Kidney (tissue), 13 donors: ENCODE measurements at regions not wholly inside any gene's neighbourhood (a gene's known extent, or its start where the extent isn't known, plus 50 kb on each side); places are given as distances from the start of the nearest gene placed in this dataset.

ENCODE experiments used
- DNase-seq, 5 donors: peaks; one replicate each; pipeline ENCODE4 v3.0.0-alpha.2; 2013 to 2020
- FAIRE-seq: peaks from 2 replicates; lab custom pipeline; 2012; peaks lifted over from hg19 to GRCh38; lab: Jason Lieb, UNC
- H3K27ac ChIP-seq, 2 donors: one replicate each; pipeline ENCODE4 v1.7.0; 2013; ENCODE audit warnings: low read depth in 2 of 2, low read length in 2 of 2, inconsistent platforms in 1 of 2
- H3K27me3 ChIP-seq: one replicate; pipeline ENCODE4 v1.7.1; 2013; ENCODE audit warnings: low read length, inconsistent platforms; ENCODE audit not compliant: control insufficient read depth, insufficient read depth
- H3K36me3 ChIP-seq, 3 donors: one replicate each; pipeline versions ENCODE4 v1.7.0 to v1.7.1; 2013; ENCODE audit warnings: low read length in 3 of 3, control low read depth in 1 of 3, inconsistent platforms in 1 of 3; ENCODE audit not compliant: insufficient read depth in 3 of 3, control insufficient read depth in 2 of 3
- H3K4me1 ChIP-seq, 3 donors: one replicate each; pipeline versions ENCODE4 v1.7.0 to v1.7.1; 2013; ENCODE audit warnings: low read length in 3 of 3, inconsistent platforms in 1 of 3, low read depth in 1 of 3; ENCODE audit not compliant: control insufficient read depth in 2 of 3, insufficient read depth in 2 of 3
- H3K4me3 ChIP-seq, 3 donors: one replicate each; pipeline versions ENCODE4 v1.7.0 to v1.8.1; 2013; ENCODE audit warnings: low read length in 3 of 3, control low read depth in 1 of 3, inconsistent platforms in 1 of 3
- H3K9ac ChIP-seq, 3 donors: one replicate each; pipeline versions ENCODE4 v1.7.0 to v1.7.1; 2013; ENCODE audit warnings: low read length in 3 of 3, control low read depth in 1 of 3, inconsistent platforms in 1 of 3
- H3K9me3 ChIP-seq, 3 donors: one replicate each; pipeline versions ENCODE4 v1.7.0 to v1.7.1; 2013; ENCODE audit warnings: low read length in 3 of 3, control low read depth in 1 of 3, inconsistent platforms in 1 of 3; ENCODE audit not compliant: control insufficient read depth in 2 of 3, insufficient read depth in 1 of 3
- intact Hi-C: fragments of 100-400 bp; cut with DNase I; formaldehyde crosslinking; loops from one replicate; pipeline ENCODE4 v1.11.1; 2022
- TF ChIP-seq, protein P1 (sequence below): IDR thresholded peaks from 3 replicates; pipeline ENCODE4 v1.5.1; 2012; ENCODE audit warnings: mild to moderate bottlenecking, moderate library complexity, borderline replicate concordance; ENCODE audit not compliant: insufficient read depth; ENCODE audit errors: extremely low read depth
- donor health status: control.
- donor health status: control.
- donor health status: control.
- donor health status: control.
- donor health status: control.
- donor health status: DM: yes; HTN: yes; CAD: no.
- donor health status: Normal renal cell carcinoma (clear cell type).

- no peak overlapping the region for H3K9ac ChIP-seq
- FAIRE-seq: no peak
- H3K4me1 ChIP-seq: no peaks in the 10 kb centered on the region
- H3K27ac ChIP-seq: no peak overlapping the region
- peak in 1 of 5 donors; percentile 7 for DNase-seq
- no peaks in the 10 kb centered on the region for H3K36me3 ChIP-seq
- no peaks in the 10 kb centered on the region for H3K27me3 ChIP-seq
- intact Hi-C loops: no loop called here
- no peak overlapping the region for H3K4me3 ChIP-seq
- TF ChIP-seq, protein P1, sequence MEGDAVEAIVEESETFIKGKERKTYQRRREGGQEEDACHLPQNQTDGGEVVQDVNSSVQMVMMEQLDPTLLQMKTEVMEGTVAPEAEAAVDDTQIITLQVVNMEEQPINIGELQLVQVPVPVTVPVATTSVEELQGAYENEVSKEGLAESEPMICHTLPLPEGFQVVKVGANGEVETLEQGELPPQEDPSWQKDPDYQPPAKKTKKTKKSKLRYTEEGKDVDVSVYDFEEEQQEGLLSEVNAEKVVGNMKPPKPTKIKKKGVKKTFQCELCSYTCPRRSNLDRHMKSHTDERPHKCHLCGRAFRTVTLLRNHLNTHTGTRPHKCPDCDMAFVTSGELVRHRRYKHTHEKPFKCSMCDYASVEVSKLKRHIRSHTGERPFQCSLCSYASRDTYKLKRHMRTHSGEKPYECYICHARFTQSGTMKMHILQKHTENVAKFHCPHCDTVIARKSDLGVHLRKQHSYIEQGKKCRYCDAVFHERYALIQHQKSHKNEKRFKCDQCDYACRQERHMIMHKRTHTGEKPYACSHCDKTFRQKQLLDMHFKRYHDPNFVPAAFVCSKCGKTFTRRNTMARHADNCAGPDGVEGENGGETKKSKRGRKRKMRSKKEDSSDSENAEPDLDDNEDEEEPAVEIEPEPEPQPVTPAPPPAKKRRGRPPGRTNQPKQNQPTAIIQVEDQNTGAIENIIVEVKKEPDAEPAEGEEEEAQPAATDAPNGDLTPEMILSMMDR: no peak
- H3K9me3 ChIP-seq: no peaks in the 10 kb centered on the region
These were observed 224.9 kb downstream of the MAT2B start for GRCh38 chr5:163730206-163730756.

DNA sequence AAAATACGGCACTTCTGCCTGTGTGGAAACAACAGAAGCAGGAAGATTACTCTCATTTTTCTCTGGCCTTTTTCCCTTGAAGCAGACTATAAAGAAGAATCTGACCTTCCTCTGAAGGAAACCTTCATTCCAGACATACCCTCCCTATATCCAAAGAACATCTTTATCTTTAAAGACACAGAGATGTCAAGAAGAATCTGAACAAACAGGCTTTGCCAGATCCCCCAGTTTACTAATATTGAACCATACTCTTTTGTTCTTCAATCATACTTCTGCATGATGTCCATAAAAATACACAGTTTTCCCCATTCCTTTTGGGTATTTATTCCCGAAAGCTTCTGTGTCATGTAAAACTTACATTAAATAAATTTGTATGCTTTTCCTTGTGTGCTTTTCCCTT, 225.8 kb downstream of the MAT2B start:
- TF ChIP-seq, protein P1: no peak
- H3K4me3 ChIP-seq: no peak overlapping the region
- DNase-seq (no peak), FAIRE-seq (no peak)
- no peak overlapping the region for H3K27ac ChIP-seq
- no peak overlapping the region for H3K9ac ChIP-seq
- no peaks in the 10 kb centered on the region for H3K36me3 ChIP-seq
- no peaks in the 10 kb centered on the region for H3K27me3 ChIP-seq
- no peaks in the 10 kb centered on the region for H3K9me3 ChIP-seq
- intact Hi-C loops: no loop called here
- no peaks in the 10 kb centered on the region for H3K4me1 ChIP-seq

- Histone ChIP-seq H3K4me3 (no peak overlapping the region), H3K9ac (no peak overlapping the region), H3K9me3 (no peaks in the 10 kb centered on the region), H3K27me3 (no peaks in the 10 kb centered on the region), H3K4me1 (no peaks in the 10 kb centered on the region), H3K36me3 (no peaks in the 10 kb centered on the region), H3K27ac (no peak overlapping the region)
- TF ChIP-seq, protein P1: no peak
- FAIRE-seq (no peak), DNase-seq (no peak)
- intact Hi-C loops: no loop called here
These were observed 229.7 kb downstream of the MAT2B start for GRCh38 chr5:163735069-163735468.

DNA sequence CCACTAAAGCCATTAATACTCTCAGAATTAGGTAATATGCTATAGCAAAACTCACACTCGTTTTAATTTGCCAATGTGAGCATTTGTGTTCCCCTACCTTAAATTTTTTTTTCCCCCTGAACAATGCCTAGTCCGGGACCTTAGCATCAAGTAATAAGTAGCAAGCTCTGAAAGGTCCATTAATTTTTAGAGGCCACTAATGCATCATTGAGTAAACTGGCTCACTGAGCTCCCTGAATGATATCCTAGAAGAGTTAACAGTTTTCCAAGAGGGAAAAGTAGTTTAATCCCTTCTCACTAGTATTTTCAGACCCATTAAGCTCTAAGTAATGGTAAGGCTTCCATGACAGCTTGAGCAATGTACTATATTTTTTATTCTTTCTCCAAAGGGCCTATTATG, 242.2 kb downstream of the MAT2B start:
- DNase-seq: peak in 2 of 5 donors; percentile 57 to 69
- Histone ChIP-seq H3K27ac (no peak overlapping the region), H3K9ac (no peak overlapping the region), H3K4me3 (no peak overlapping the region), H3K27me3 (no peaks in the 10 kb centered on the region), H3K36me3 (no peaks in the 10 kb centered on the region), H3K9me3 (no peaks in the 10 kb centered on the region), H3K4me1 (no peaks in the 10 kb centered on the region)
- no peak for FAIRE-seq
- TF ChIP-seq, protein P1: no peak
- intact Hi-C loops: no loop called here
